HepG2 (cell line): ENCODE measurements at regions not wholly inside any gene's neighbourhood (a gene's known extent, or its start where the extent isn't known, plus 50 kb on each side); places are given as distances from the start of the nearest gene placed in this dataset.

Experiments
- ADNP ChIP-seq: sonication (generic); formaldehyde crosslinking; IDR thresholded peaks from 2 replicates; pipeline ENCODE4 v1.4.0; 2020; ENCODE audit warnings: missing genetic modification reagents
- CEBPB ChIP-seq: IDR thresholded peaks from 2 replicates; pipeline ENCODE4 v1.6.1; 2011; ENCODE audit warnings: low read depth, low read length, improper control_type of control experiment, borderline replicate concordance
- CTCF ChIP-seq: sonication (generic); formaldehyde crosslinking; IDR thresholded peaks from 2 replicates; pipeline ENCODE4 v1.5.0; 2020; ENCODE audit warnings: mild to moderate bottlenecking, missing genetic modification reagents, moderate library complexity
- KIAA2018 ChIP-seq: sonication (generic); formaldehyde crosslinking; IDR thresholded peaks from 2 replicates; pipeline ENCODE4 v1.5.0; 2020; ENCODE audit warnings: mild to moderate bottlenecking, missing genetic modification reagents, borderline replicate concordance
- PATZ1 ChIP-seq: sonication (generic); formaldehyde crosslinking; IDR thresholded peaks from 2 replicates; pipeline ENCODE4 v1.4.0; 2020; ENCODE audit warnings: missing genetic modification reagents
- ZNF639 ChIP-seq: conservative IDR thresholded peaks from 2 replicates; pipeline ENCODE4 v1.6.1; 2018; ENCODE audit warnings: missing genetic modification reagents

- TF ChIP-seq ZNF639, result no peak
- TF ChIP-seq PATZ1 (CRISPR knock-in tag), result no peak
- TF ChIP-seq CTCF (CRISPR knock-in tag), result no peak
- TF ChIP-seq KIAA2018 (CRISPR knock-in tag), result no peak
- no peak for TF ChIP-seq ADNP (CRISPR knock-in tag)
- no peak for TF ChIP-seq CEBPB
Observed at GRCh38 chr6:140576004-140576555, 1201.6 kb upstream of the CITED2 start.
